Hepatocyte (in vitro differentiated cells): ENCODE measurements at regions not wholly inside any gene's neighbourhood (a gene's known extent, or its start where the extent isn't known, plus 50 kb on each side); places are given as distances from the start of the nearest gene placed in this dataset.

Experiments used
- DNase-seq: peaks from one replicate; pipeline ENCODE4 v3.0.0-alpha.2; 2016; ENCODE audit warnings: low spot score
- H2AFZ ChIP-seq: fragments of 200-600 bp; sonication (generic); 2 replicates; pipeline ENCODE4 v1.6.0; 2016; ENCODE audit warnings: antibody characterized with exemption, mild to moderate bottlenecking
- H3K27ac ChIP-seq: fragments of 200-600 bp; sonication (generic); 2 replicates; pipeline ENCODE4 v1.5.1; 2016; ENCODE audit warnings: mild to moderate bottlenecking
- H3K27me3 ChIP-seq: fragments of 200-600 bp; sonication (generic); 2 replicates; pipeline ENCODE4 v1.6.1; 2016
- H3K36me3 ChIP-seq: fragments of 200-600 bp; sonication (generic); replicated peaks from 2 replicates; pipeline ENCODE4 v1.5.1; 2016; ENCODE audit warnings: low read depth; ENCODE audit not compliant: insufficient read depth
- H3K4me1 ChIP-seq: fragments of 200-600 bp; sonication (generic); 2 replicates; pipeline ENCODE4 v1.5.1; 2016; ENCODE audit warnings: mild to moderate bottlenecking, moderate library complexity; ENCODE audit not compliant: insufficient read depth
- H3K4me2 ChIP-seq: fragments of 200-600 bp; sonication (generic); 2 replicates; pipeline ENCODE4 v1.6.0; 2016
- H3K4me3 ChIP-seq: fragments of 200-600 bp; sonication (generic); 2 replicates; pipeline ENCODE4 v1.5.1; 2016; ENCODE audit warnings: mild to moderate bottlenecking
- H3K79me2 ChIP-seq: fragments of 200-600 bp; sonication (generic); 2 replicates; pipeline ENCODE4 v1.6.0; 2017; ENCODE audit warnings: mild to moderate bottlenecking
- H3K9me2 ChIP-seq: fragments of 200-600 bp; sonication (generic); replicated peaks from 2 replicates; pipeline ENCODE4 v1.6.0; 2017; ENCODE audit warnings: mild to moderate bottlenecking; ENCODE audit not compliant: insufficient read depth
- H3K9me3 ChIP-seq: fragments of 200-600 bp; sonication (generic); 2 replicates; pipeline ENCODE4 v1.5.1; 2016; ENCODE audit warnings: low read depth, mild to moderate bottlenecking
- H4K20me1 ChIP-seq: fragments of 200-600 bp; sonication (generic); 2 replicates; pipeline ENCODE4 v1.6.0; 2016; ENCODE audit warnings: mild to moderate bottlenecking; ENCODE audit not compliant: insufficient read depth, poor library complexity, severe bottlenecking
- CTCF ChIP-seq: fragments of 200-600 bp; sonication (generic); IDR thresholded peaks from 2 replicates; pipeline ENCODE4 v1.5.1; 2016; ENCODE audit warnings: antibody characterized with exemption, mild to moderate bottlenecking; ENCODE audit not compliant: poor library complexity
- EZH2 ChIP-seq: fragments of 200-600 bp; sonication (generic); IDR thresholded peaks from 2 replicates; pipeline ENCODE4 v1.6.1; 2016; ENCODE audit warnings: antibody characterized with exemption, mild to moderate bottlenecking, borderline replicate concordance
- EZH2phosphoT487 ChIP-seq: fragments of 200-600 bp; sonication (generic); IDR thresholded peaks from one replicate; pipeline ENCODE4 v1.6.1; 2018; ENCODE audit warnings: antibody characterized with exemption, mild to moderate bottlenecking, low read depth, moderate library complexity; ENCODE audit not compliant: unreplicated experiment, severe bottlenecking
- WGBS: methylation state at CpG from one replicate; pipeline ENCODE4 v1.1.6; 2016; ENCODE audit warnings: low lambda C conversion rate; ENCODE audit errors: missing lambda C conversion rate; 5-methylcytosine and 5-hydroxymethylcytosine counted together

DNA sequence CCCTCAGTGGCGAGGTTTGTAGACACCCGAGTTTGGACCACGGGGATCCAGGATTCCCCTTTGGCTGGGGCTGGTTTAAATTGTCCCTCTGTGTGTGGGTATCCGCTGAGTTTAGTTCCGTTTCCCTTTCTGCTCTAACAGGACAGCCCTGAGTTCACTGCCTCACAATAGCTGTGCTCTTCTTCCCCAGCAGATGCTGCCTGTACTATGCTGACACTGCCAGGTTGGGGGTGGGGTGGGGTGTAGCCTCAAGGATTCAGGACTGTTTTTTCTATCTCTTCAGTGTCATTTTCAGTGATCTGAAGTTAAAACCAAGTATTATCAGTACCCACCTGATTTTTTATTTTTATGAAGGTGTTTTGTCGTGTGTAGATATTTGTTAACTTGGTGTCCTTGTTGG is 655.0 kb downstream of the COL12A1 start:
- 90% methylated on average over 6 of the region's 6 CpGs for WGBS
- H2AFZ ChIP-seq = no peak overlapping the region

GRCh38 chr6:74549746-74550145 is 656.1 kb downstream of the COL12A1 start:
- Histone ChIP-seq H3K4me2 (no peak overlapping the region), H3K4me1 (no peaks in the 10 kb centered on the region), H3K36me3 (no peaks in the 10 kb centered on the region), H3K9me3 (no peaks in the 10 kb centered on the region), H3K9me2 (no peaks in the 10 kb centered on the region), H3K4me3 (no peak overlapping the region), H3K27ac (no peak overlapping the region), H3K79me2 (no peaks in the 10 kb centered on the region), H3K27me3 (no peaks in the 10 kb centered on the region), H4K20me1 (no peaks in the 10 kb centered on the region), H2AFZ (no peak overlapping the region)
- WGBS = 83% methylated on average over 3 of the region's 3 CpGs
- TF ChIP-seq EZH2 (no peak), CTCF (no peak), EZH2phosphoT487 (no peak)
- no peak for DNase-seq

More for the DNA sequence above, 655.0 kb downstream of the COL12A1 start:
- no peak for DNase-seq
- Histone ChIP-seq H3K27ac (no peak overlapping the region), H4K20me1 (no peaks in the 10 kb centered on the region), H3K79me2 (no peaks in the 10 kb centered on the region), H3K36me3 (no peaks in the 10 kb centered on the region), H3K9me3 (no peaks in the 10 kb centered on the region), H3K4me1 (no peaks in the 10 kb centered on the region), H3K27me3 (no peaks in the 10 kb centered on the region), H3K4me2 (no peak overlapping the region), H3K9me2 (no peaks in the 10 kb centered on the region), H3K4me3 (no peak overlapping the region)
- TF ChIP-seq EZH2phosphoT487 = no peak
- no peak for TF ChIP-seq EZH2
- TF ChIP-seq CTCF = no peak

DNA sequence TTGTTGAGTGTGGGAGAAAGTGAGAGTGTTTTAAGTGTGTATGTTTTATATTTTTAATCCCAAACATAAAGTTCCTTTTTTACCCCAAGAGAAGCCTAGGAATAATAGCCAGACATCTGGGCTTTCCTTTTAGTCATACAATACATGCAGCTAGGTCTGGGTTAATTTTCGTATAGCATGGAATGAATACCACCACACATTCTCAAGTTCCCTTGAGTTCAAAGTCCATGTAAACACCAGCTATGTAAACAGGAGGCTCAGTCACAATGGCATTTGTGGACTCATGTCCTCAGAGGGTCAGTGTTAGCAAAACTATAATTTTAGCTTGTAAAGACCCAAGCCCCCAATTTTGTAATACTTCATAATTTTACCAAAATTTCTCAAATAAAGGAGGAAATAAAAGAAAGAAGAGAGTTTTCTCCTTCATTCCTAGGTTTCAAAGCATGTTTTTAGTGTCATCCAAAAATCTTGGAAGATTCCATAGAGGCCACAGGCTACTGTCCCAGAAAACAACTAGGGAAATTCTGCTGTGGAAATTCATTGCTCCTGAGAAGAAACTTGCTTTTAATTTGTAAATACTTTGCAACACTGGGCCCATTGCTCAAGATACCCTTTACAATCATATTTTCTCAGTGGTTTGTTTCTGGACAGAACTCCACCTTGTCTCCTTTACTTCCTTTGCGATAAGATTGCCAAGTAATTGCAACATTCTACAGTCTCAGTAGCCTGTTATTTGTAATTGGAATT is 671.2 kb downstream of the COL12A1 start:
- no peaks in the 10 kb centered on the region for H3K36me3 ChIP-seq
- H3K27me3 ChIP-seq = no peaks in the 10 kb centered on the region
- WGBS = 41% methylated on average over 2 of the region's 2 CpGs
- peak; percentile 60 for DNase-seq
- no peak overlapping the region for H3K4me3 ChIP-seq
- H3K4me1 ChIP-seq = peaks cover 5% of the 10 kb centered on the region
- H2AFZ ChIP-seq = no peak overlapping the region
- H4K20me1 ChIP-seq = no peaks in the 10 kb centered on the region
- peak overlapping the region; percentile 87 for H3K27ac ChIP-seq
- peak overlapping the region; percentile 64 for H3K4me2 ChIP-seq
- no peaks in the 10 kb centered on the region for H3K9me2 ChIP-seq
- no peak for TF ChIP-seq EZH2
- TF ChIP-seq CTCF = no peak
- no peak for TF ChIP-seq EZH2phosphoT487
- H3K9me3 ChIP-seq = no peaks in the 10 kb centered on the region
- no peaks in the 10 kb centered on the region for H3K79me2 ChIP-seq
